Limb (tissue), 2 donors: ENCODE measurements at regions not wholly inside any gene's neighbourhood (a gene's known extent, or its start where the extent isn't known, plus 50 kb on each side); places are given as distances from the start of the nearest gene placed in this dataset.

Source experiments
- DNase-seq, 2 donors: peaks; one replicate each; pipeline ENCODE4 v3.0.0-alpha.2; 2016; ENCODE audit errors: extremely low spot score in 2 of 2

DNA sequence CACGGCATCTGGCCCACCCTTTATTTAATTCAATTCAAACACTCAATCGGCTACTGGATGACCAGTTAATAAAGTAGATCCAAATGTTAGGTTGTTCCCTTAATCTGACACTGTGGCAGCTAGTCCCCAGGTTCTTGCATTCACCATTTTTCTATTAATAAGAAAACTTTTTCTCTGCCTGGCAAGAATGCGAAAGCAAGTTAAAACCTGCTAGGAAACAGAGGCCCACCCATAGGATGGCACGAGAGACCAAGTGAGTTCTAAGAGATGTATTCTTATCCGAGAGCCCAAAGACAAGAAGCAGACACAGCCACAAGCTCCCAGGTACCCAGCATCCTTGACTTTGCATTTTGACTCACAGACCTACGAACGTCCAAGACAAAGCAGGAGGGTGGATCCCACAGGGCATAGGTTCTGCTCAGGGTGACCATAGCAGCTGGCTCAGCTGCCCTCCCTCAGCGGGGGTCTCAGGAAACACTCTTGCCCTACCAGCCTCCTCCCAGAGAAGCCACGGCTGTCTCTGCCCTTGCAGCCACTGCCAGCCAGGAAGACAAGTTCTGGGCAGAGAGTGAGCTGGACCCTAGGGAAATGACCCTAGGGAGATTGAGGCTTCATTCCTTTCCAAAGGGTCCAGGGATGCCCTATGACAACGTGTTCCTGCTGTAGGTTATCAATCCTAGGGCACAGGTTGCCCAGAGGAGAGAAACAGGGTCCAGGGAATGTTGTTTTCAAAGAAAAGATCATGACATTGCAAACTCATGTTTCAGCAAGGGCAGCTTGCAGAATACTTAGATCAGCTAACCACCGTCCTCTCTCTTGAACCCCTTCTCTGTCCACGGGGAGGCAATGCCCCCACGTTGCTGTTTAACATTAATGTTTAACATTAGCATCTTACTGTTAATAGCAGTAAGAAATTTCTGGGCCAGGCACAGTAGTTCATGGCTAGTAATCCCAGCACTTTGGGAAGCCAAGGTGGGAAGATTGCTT is 147.2 kb upstream of the ZNF507 start:
- DNase-seq: no peak

DNA sequence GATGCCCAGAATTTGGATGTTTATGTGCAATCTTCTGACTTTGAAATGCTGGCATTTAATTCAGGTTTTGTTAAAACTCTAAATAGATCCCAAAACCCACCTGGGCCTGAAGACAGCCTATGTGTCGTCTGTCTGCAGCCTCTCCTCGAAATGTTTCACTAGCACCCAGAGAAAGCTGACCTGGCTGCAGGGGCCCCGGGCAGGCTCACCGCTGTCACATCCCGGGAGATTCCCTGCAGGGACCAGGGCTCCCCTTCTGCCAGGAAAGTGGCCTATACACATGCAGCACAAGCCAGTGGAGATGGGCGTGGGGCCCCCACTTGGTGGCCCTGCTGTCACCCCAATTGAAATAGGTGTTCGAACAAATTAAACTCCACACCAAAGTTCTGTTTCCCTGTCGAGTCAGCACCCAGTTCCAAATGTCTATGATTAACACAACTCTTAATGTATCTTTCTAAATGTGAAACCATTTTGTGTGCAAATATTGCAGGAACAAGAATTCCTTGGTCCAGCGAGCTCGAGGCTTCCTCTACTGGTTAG is 145.8 kb upstream of the ZNF507 start:
- DNase-seq: no peak

DNA sequence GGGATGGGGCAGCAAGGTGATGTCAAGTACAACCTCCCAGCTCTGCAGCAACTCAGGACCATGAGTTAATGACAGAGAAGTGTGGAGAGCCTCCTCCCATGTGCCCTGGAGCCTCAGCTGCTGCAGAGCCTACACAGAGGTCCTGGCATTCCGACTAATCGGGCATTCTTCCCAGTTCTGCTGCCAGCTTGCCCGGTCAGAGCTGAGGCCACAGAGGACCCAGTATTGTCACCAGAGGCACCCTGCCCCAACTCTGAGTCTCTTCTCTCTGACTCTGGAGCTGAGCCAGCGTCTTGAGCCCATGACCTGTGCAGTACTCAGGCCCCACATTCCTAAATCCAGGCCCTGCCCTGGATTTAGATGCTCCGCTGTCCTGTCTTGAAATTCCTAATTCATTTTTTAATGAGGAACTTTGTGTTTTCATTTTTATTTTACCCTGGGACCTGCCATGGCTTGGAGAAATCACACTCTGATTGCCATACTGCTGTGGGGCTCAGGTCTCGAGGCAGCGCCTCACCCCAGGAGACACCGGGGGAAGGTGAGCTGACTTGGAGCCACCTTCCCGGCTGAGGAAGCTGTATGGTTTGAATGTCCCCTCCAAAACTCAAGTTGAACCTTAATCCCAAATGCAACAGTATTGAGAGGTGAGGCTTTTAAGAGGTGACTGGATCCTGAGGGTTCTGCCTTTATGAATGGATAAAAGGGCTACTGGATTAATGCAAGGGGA is 144.9 kb upstream of the ZNF507 start:
- DNase-seq: no peak

DNA sequence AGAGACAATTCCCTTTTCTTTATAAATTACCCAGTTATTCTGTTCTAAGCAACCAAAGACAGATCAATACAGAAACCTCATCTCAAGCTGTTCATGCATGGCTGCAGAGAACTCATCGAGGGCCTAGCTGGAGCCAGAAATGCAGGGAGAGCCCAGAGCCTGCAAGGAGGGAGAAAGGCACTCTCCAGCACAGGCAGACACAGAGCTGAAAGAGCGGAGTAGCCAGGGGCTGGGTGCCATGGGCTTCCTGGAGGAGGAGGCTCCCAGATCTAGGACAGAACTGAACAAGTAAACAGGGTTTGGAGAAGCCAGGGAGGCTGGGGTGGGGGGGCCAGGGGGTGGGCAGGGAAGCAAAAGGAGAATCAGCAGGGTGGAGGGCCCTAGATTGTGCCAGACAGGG is 144.2 kb upstream of the ZNF507 start:
- no peak for DNase-seq

DNA sequence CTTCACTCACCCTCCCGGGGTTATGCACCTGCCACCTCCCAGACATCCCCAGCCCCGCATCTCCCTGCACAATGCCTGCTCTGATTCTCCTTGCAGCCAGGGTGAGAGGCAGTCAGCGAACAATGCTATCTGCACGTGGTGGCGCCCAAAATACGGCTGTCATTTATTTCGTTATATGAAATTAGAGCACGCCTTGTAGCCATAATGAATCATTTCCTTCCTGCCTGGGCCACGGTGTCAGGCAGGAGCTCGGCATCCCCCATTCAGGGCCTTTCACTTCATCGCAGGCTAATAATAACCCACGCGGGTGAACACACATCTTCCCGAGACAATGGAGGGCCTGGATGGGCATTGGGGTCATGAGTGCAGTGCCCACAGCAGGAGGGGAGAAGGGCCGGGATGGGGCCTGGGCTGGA is 143.8 kb upstream of the ZNF507 start:
- DNase-seq: no peak

DNA sequence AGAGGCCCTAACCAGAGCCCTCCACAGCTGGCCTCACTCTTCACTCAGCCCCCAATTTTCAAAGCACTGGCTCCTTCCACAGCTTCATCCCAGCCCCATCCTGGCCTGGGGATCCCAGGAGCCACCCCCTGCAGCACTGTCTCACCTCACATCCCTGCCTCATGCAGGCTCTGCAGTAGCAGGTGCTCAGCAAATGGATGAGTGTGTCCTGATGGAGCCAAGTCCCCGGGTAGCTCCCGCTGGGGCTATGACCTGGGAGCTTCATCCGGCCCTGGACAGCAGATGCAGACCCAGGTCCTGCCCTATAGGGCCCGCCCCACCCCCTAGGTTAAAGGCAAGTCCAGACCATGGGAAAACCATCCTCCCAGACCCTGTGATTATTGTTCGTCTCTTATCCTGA is 143.2 kb upstream of the ZNF507 start:
- no peak for DNase-seq

DNA sequence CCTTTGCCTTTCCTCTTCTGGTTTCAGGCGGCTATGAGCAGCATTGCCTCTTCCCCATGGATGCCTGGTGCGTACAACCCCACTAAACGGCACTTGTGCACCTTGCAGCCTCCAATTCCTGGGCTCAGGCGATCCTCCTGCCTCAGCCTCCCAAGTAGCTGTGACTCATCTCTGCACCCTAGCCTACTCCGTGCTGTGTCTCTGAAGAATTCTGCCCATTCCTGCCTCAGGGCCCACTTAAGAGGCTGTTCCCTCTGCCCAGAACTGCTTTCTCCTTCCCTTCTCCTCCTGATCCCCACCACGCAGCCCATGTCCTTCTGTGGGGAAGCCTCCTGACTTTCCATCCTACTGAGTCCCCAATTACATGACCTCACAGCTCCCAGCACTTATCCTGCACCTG is 142.2 kb upstream of the ZNF507 start:
- no peak for DNase-seq

DNA sequence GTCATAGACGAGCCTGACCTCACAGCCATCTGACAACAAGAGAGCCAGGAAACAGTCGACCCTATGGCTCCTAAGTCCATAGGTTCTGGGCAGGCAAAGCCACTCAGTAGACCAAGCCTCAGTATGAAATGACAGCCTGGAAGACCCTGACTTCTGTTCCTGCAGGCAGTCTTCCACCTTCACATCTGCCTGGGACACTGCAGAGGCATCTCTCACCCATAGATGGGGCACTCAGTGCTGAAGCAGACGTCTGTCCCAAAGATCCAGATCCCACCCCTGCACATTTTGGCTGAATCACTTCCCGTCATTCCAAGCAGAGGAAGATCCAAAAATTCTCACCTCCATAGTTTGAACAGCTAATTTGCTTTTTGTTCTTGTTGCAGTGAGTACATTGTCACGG is 139.3 kb upstream of the ZNF507 start:
- DNase-seq: no peak

DNA sequence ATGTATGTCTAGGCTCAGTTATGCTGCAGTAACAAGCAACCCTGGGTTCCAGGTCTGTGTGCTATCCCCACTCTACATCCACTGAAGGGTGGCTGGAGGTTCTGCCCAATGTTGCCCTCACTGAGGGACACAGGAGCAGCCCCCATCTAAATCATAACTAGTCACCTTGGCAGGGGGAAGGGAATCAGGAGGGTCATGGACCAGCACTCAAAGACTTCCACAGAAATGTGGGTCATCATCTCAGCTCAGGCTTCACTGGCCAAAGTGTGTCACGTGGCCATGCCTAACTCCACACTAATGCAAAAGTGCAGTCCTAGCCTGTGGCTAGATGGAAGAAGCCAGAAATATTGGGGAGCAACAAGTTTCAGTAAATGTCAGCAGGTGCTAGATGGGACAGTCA is 137.3 kb upstream of the ZNF507 start:
- no peak for DNase-seq

DNA sequence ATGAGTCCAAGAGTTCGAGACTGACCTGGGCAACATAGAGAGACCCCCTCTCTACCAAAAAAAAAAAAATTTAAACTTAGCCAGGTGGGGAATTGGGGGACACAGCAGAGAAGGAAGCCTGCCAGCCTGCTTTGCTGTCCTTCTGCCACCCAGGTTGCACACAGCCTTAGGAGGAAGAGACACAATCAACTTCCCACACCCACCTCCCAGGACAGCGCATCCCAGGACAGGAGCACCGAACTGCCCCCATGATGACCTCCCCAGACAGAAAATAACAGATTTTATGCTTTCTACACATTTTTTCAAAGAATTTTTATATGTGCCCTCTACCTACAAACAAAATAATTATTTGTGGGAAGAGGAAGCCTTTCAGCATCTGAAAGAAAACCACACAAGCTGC is 126.0 kb upstream of the ZNF507 start:
- no peak for DNase-seq

DNA sequence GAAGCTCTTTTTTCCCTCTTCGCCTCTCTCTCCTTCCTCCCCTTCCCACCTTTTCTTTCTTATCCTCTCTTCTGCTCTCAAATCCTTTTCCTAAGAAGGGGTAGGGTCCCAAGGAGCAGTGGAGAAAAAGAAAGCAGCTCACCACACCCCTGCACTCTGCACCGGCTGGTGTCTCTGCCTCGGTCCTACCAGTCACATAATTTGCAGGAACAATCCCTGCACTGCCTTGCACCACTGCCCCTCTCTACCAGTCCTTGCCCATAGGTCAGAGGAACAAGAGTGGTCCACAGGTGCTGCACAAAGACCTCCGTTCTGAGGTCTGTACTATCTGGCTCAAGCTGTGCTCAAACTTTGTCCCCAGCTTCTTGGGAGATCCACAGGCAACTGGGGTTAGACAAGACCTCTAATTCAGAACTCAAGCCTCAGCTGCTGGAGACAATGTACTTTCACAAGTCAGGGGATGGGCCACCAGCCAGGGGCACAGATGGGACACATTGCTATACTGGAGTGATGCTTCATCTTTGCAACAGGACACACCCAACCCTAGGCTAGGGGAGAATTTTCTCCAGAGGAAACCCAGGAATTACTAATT is 125.4 kb upstream of the ZNF507 start:
- DNase-seq: no peak

DNA sequence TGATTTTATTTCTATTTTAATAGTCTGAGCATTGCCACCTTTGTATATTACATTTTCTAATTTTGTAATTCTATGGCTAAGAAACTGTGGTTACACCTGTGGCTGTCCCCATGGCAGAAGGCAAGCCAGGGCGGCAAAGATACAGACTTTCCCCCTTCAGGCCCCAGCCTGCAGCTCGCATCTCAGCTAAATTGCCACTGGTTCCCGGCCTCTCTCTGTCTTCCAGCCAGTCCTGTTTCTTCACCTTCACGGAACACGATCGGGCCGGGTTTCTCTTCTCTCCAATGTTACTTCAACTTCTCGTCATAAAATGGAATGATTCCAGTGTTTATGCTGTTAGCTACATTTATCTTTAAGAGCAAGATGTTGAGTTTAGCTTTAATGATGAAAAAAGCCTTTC is 124.5 kb upstream of the ZNF507 start:
- DNase-seq: no peak

DNA sequence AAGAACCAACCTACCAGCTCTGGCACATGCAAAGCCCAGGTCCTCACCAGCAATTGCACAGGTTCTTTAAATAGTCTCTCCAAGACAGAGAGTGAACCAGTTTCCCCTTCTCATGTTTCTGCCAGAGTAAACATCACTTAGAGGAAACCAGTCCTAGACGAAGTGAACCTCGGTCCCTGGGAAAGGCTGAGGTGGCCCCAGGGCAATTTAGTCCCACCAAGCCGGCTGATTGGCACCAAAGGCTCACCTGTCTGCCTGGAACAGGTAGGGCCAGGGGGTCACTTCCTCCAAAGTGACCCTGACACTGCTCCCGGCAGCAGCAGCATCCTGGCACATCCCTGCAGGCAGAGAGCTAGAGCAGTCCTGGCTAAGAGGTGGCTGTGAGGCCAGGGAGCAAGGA is 122.9 kb upstream of the ZNF507 start:
- DNase-seq: no peak

DNA sequence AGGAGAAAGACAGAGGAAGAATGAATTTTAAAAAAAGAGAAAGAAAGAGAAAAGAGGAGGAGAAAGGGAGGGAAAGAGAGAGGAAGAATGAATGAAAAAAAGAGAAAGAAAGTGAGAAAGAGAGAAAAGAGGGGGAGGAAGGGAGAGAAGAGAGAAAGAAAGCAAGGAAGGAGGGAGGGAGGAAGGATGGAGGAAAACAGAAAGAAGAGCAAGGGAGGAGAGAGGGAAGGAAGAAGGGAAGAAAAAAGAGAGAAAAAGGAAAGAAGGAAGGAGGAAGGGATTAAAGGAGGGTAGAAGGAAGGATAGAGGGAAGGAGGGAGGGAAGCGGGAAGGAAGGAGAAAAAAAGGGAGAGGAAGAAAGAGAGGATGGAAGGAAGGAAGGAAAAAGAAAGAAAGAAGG is 122.3 kb upstream of the ZNF507 start:
- no peak for DNase-seq

DNA sequence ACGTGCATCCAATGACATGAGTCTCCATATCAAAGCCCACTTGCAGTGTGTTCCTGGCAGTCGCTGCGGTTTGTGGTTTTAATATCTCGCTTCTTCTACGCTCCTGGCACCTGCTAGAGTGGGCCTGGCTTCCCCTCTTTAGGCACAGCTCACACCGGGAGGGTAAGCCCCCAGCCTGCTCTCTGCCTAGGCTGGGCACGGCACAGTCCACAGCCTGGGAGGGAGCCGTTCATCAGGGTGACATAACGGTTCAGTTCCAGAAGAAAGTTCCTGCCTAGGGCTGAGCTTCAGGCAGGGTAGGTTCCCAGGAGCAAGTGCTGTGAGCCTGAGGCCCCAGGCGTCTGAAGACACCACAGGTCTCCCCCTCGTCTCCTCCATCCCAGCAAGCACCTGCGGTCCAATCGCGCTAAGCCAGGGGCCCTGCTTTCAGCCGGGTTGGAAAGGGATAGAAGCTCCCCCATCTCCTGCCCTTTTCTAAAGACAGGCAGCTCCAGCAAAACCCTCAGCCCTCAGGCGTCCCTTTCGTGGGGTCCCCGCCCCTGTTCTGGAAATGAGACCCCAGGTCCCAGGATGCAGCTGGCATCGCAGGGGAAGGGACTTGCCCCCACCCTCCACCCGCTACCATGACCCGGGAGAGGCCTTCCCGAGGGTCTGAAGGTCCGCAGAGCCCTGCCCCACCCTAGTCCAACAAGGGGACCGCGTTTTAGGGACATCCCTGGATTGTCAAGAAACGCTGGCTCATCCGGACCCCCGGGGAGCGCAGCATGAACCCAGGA is 121.6 kb upstream of the ZNF507 start:
- no peak for DNase-seq

DNA sequence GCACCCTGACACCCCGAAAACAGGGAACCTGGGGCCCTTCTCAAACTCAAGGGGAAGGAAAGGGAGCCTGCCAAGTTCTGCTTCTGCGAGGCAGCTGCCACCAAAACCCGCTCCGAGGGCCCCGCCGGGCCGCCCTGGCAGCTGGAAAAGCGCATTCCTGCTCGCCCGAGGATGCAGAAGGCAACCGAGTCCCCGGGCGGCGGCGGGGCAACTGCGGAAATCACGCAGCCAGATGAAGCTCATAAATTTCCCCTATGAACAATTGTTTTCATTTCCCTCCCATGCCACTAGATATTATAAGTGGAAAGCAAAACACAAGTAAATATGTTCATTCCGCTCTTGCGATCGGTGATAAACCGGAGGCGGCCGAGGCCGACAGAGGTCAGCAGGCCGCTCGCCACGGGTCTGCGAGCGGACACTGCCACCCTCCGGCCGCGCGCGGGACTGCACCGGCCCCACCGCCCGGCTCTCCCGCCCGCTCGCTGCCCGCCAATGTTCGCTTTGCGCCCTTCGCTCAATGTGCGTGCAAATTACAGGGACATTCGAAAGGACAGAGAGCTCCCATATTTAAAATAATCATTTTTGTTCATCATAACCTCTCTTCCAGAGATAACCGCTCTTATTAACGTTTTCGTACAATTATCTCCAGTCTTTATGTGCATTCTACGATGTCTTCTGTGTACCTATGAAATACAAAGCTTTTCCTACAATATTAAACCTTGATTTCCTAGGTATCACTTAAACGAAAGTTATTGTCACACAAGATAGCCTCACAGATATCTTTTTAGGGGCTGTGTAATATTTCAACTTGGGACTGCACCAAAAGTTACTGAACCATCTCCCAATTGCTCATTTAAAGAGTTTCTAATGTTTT is 120.8 kb upstream of the ZNF507 start:
- DNase-seq: peak; percentile 67 to 84

DNA sequence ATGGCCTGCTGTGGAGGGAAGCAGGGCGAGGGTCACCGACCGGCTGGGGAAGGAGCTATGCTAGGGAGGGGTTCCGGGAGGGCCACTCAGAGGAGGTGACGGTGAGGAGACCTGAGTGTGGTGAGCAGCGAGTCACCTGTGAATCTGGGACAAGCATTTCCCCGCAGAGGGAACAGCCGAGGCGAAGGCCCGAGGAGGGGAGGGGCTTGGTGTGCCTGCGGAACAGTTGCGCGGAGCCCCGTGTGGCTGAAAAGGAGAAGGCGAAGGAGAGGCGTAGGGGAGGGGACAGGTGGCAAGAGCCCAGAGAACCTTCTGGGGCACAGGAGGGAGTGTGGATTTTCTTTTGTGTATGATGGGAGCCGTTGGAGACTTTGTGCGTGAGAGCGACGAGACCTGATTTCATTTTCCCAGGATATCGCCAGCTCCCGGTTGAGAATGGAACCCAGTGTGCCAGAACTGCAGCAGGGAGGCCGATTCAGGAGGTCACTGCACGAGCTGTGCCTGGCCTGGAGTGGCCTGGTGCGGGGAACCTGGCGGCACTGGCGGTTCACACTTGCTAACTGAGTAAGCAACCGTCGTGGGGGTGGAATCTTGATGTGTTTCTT is 117.7 kb upstream of the ZNF507 start:
- no peak for DNase-seq

DNA sequence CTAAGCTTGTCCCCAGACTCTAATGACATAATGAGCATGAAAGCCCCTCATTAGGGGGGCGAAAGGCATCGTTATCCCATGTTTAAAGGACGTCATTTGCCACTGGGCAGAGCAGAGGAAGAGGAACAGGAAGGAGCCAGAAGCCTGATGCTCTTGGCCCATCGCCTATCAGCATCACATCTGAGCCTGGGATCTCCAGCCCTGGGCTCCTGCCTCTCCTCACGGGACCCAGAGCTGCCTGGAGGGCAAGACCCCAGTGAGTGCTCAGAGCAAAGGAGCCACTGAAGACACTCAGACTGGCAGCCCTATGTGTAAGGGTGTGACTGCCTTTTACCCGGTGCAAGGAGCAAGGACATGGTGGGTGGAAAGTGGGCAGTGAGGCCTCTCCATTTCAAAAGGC is 115.0 kb upstream of the ZNF507 start:
- no peak for DNase-seq

DNA sequence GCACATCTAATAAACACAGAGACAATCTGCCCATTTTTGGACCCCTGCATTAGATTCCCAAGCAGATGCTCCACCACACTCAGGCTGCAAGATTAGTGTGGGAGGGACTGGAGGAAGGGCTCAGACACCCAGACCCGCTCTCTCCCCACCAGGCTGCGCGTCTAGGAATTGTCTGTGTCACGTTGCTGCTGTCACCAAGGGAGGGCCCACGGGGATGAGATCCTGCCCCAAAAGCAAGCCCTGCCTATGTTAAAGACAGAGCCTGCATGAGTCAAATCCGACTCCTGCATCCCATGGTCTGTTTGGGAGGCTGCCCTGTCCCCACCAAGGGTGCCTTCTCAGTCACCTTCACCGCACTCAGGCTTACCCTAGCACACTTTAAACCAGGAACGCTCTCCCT is 114.4 kb upstream of the ZNF507 start:
- DNase-seq: no peak

DNA sequence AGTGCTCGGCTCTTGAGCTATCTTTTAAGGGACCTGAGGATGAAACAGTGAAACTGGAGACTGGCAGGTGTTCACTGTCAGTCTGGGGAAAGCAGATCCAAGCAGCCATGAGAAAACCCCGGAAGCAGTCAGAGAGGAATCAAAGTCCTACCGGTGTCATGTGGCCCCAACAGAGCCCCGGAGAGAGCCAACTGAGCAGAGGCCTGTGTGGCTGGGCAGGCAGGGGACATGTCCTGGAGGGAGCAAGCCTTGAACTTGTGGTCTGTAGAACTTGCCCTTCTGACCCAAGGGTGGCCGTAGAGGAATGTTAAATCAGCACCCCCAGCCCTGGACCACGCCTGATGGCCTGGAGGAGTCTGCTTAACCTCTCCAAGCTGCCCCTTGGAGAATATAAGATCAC is 113.7 kb upstream of the ZNF507 start:
- DNase-seq: no peak
